ENCODE measurements at regions not wholly inside any gene's neighbourhood (a gene's known extent, or its start where the extent isn't known, plus 50 kb on each side); places are given as distances from the start of the nearest gene placed in this dataset.
A peak's percentile ranks its signal among the peaks of the same experiment; 100 is the strongest.

DNA sequence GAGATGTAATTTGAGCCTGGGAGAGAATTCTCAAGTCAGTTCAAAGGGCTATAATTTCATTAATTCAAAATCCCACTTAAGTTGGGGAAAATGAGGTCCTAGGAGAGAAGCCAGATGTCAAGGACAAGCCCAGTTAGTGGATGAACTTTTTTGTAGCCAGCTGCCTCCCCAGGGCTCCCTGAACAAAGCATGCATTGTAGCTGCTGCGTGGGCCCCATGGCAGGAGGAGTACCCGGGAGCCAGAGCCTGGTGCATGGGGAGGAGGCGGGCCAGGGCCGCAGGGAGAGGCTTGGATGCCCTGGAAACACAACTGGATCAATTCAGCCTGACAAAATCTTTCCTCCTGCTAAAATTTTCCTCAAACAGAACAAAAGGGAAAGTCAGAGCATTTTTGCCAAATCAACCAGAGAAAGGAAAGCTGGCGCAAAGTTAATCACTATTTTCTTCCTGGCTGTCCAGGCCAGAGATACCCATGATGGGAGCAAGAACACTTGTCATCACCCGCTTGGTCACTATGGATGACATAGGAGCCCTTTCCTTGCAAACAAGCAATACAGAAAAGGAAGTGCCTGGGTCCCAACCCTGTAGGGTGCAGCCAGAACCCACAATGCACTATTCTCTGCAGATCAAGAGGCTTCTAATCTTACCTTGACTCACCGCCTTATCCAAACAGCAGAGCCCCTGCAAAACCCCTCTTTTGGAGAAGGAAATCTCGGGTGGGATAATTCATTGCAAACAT is 248.1 kb upstream of the RAB4A start:
- DNase-seq: no peak

DNA sequence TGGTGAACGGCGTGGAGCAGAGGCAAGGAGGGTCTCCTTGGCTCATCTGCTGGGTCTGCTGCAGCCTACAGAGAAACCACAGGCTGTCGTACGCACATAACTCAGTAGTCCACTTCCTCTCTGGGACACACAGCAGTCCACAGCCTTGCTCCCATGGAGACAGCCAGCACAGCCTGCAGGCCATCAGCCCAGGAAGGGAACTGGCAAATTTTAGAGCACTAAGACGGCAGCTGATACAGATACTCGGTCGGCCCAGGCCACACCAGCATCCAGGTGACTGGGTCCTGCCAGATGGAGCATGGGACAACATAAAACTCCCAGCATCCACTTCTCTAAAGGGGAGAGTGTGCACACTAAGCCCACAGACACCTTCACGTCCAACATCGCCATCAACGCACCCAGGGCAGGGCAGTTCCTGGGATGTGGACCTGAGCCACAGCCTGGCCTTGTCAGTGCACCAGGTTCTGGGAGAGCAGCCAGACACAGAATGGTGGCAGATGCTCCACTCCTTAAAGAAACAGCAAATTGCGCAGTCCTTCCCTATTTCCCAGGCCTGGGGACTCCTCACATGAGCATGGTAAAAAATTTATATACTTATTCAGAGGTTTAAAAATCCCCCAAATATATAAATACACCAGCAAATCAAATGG is 247.1 kb upstream of the RAB4A start:
- no CpG with 5 or more reads among the region's 11 CpGs for WGBS (ENCODE audit: insufficient coverage, low lambda C conversion rate)
- H3K27ac ChIP-seq (ENCODE audit: low read length): no peak overlapping the region
- peaks cover 3% of the 10 kb centered on the region for H3K4me1 ChIP-seq (ENCODE audit: control insufficient read depth, insufficient read depth, low read length)
- no peaks in the 10 kb centered on the region for H3K9me3 ChIP-seq (ENCODE audit: control insufficient read depth, low read depth, low read length)
- no peaks in the 10 kb centered on the region for H3K27me3 ChIP-seq (ENCODE audit: control insufficient read depth, insufficient read depth, low read length)
- DNase-seq: no peak
- no peak overlapping the region for H3K4me3 ChIP-seq (ENCODE audit: low read length)
- H3K36me3 ChIP-seq (ENCODE audit: control insufficient read depth, insufficient read depth, low read length): no peaks in the 10 kb centered on the region

More for the DNA sequence above, 248.1 kb upstream of the RAB4A start:
- H3K27ac ChIP-seq (ENCODE audit: low read length): no peak overlapping the region
- H3K4me1 ChIP-seq (ENCODE audit: control insufficient read depth, insufficient read depth, low read length): peaks cover 3% of the 10 kb centered on the region
- H3K36me3 ChIP-seq (ENCODE audit: control insufficient read depth, insufficient read depth, low read length): no peaks in the 10 kb centered on the region
- no peaks in the 10 kb centered on the region for H3K9me3 ChIP-seq (ENCODE audit: control insufficient read depth, low read depth, low read length)
- whole genome bisulfite sequencing (ENCODE audit: insufficient coverage, low lambda C conversion rate): no CpG with 5 or more reads among the region's 8 CpGs
- H3K4me3 ChIP-seq (ENCODE audit: low read length): no peak overlapping the region
- H3K27me3 ChIP-seq (ENCODE audit: control insufficient read depth, insufficient read depth, low read length): no peaks in the 10 kb centered on the region

DNA sequence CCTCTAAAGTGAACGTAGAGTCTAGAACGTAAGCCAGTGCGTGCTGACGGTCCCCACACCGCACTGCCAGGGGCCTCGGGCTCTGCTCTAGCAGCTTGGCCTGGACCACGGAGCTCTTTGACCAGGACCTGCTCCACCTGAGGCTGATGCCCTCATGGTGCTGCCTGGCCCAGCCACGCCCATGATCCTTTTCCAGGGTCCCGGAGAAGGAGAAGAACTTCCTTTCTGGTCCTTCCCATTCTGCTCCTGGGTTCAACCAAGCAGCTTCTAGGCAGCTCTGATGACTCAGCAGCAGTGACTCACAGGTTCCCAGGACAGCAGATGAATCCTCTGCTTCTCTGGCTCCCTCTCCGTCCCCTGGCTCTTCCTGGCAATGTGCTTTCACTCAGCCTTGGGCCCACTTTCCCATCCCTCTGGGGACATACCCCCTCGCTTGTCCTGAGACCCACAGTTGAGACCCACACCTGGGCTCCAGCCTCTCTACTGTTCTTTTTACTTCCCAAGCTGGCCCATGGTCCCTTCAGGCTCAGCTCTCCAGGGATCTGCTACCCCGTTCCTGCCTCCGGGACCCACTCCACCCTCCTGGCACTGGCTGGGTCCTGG is 246.3 kb upstream of the RAB4A start:
- WGBS (ENCODE audit: insufficient coverage, low lambda C conversion rate): no CpG with 5 or more reads among the region's 13 CpGs
- Histone ChIP-seq H3K27ac (ENCODE audit: low read length) (no peak overlapping the region), H3K4me1 (ENCODE audit: control insufficient read depth, insufficient read depth, low read length) (peaks cover 3% of the 10 kb centered on the region)

DNA sequence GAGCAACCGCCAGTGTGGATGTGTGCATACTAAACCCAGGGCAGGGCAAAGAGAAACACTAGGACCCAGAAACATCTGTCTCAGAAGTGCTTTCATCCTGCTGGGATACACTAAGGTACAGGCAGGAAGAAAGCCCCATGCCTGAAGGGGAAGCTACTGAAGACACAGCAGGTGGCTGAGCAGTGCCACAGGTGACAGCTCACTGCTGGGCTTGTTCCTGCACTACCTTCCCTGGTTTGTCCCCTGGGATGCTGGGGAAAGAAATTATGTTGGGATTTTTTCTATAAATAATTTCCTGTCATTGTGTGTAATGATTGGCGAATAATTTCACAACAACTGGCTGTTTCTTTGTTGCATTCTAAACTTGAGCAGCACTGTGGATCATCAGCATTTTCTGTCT is 245.3 kb upstream of the RAB4A start:
- Histone ChIP-seq H3K36me3 (ENCODE audit: control insufficient read depth, insufficient read depth, low read length) (no peaks in the 10 kb centered on the region), H3K9me3 (ENCODE audit: control insufficient read depth, low read depth, low read length) (no peaks in the 10 kb centered on the region), H3K27me3 (ENCODE audit: control insufficient read depth, insufficient read depth, low read length) (no peaks in the 10 kb centered on the region), H3K27ac (ENCODE audit: low read length) (no peak overlapping the region), H3K4me1 (ENCODE audit: control insufficient read depth, insufficient read depth, low read length) (peaks cover 3% of the 10 kb centered on the region), H3K4me3 (ENCODE audit: low read length) (no peak overlapping the region)
- no peak for DNase-seq
- WGBS (ENCODE audit: insufficient coverage, low lambda C conversion rate): no CpG with 5 or more reads among the region's 2 CpGs

More for the DNA sequence above, 246.3 kb upstream of the RAB4A start:
- Histone ChIP-seq H3K27me3 (ENCODE audit: control insufficient read depth, insufficient read depth, low read length) (no peaks in the 10 kb centered on the region), H3K9me3 (ENCODE audit: control insufficient read depth, low read depth, low read length) (no peaks in the 10 kb centered on the region), H3K36me3 (ENCODE audit: control insufficient read depth, insufficient read depth, low read length) (no peaks in the 10 kb centered on the region), H3K4me3 (ENCODE audit: low read length) (no peak overlapping the region)
- peak in 1 of 2 donors; percentile 46 for DNase-seq

GRCh38 chr1:229027158-229027557 is 243.8 kb upstream of the RAB4A start:
- no CpG with 5 or more reads among the region's 5 CpGs for WGBS (ENCODE audit: insufficient coverage, low lambda C conversion rate)

GRCh38 chr1:229027622-229028182 is 243.2 kb upstream of the RAB4A start:
- no CpG with 5 or more reads among the region's 8 CpGs for WGBS (ENCODE audit: insufficient coverage, low lambda C conversion rate)
- Histone ChIP-seq H3K27me3 (ENCODE audit: control insufficient read depth, insufficient read depth, low read length) (no peaks in the 10 kb centered on the region), H3K36me3 (ENCODE audit: control insufficient read depth, insufficient read depth, low read length) (no peaks in the 10 kb centered on the region), H3K4me1 (ENCODE audit: control insufficient read depth, insufficient read depth, low read length) (peaks cover 3% of the 10 kb centered on the region), H3K27ac (ENCODE audit: low read length) (no peak overlapping the region), H3K9me3 (ENCODE audit: control insufficient read depth, low read depth, low read length) (no peaks in the 10 kb centered on the region), H3K4me3 (ENCODE audit: low read length) (no peak overlapping the region)
- DNase-seq: peak; percentile 23 to 61

More at GRCh38 chr1:229027158-229027557, 243.8 kb upstream of the RAB4A start:
- Histone ChIP-seq H3K27ac (ENCODE audit: low read length) (no peak overlapping the region), H3K4me3 (ENCODE audit: low read length) (no peak overlapping the region), H3K36me3 (ENCODE audit: control insufficient read depth, insufficient read depth, low read length) (no peaks in the 10 kb centered on the region), H3K4me1 (ENCODE audit: control insufficient read depth, insufficient read depth, low read length) (peaks cover 3% of the 10 kb centered on the region), H3K9me3 (ENCODE audit: control insufficient read depth, low read depth, low read length) (no peaks in the 10 kb centered on the region), H3K27me3 (ENCODE audit: control insufficient read depth, insufficient read depth, low read length) (no peaks in the 10 kb centered on the region)
- no peak for DNase-seq

DNA sequence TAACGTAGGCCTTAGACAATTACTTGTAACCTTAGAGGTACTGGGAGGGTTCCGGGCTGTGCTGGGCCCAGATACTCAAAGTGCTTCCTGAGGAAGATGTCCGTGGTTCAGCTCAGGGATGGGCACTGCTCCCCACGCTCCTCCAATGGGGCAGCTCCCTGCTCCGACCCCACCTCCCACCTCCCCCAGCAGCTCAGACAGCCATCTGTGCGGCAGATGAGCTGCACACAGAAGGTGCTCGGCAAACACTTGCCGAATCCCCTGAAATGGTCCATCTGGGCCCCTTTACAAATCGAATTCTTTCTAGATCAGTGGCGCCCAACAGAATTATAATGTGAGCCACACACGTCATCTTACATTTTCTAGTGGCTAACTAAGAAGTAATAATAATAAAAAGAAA is 242.4 kb upstream of the RAB4A start:
- Histone ChIP-seq H3K27ac (ENCODE audit: low read length) (no peak overlapping the region), H3K4me1 (ENCODE audit: control insufficient read depth, insufficient read depth, low read length) (peaks cover 3% of the 10 kb centered on the region), H3K27me3 (ENCODE audit: control insufficient read depth, insufficient read depth, low read length) (no peaks in the 10 kb centered on the region), H3K36me3 (ENCODE audit: control insufficient read depth, insufficient read depth, low read length) (no peaks in the 10 kb centered on the region), H3K4me3 (ENCODE audit: low read length) (no peak overlapping the region), H3K9me3 (ENCODE audit: control insufficient read depth, low read depth, low read length) (no peaks in the 10 kb centered on the region)
- WGBS (ENCODE audit: insufficient coverage, low lambda C conversion rate): 100% methylated on average over 3 of the region's 11 CpGs
- no peak for DNase-seq

GRCh38 chr1:229028987-229029878 is 241.7 kb upstream of the RAB4A start:
- WGBS (ENCODE audit: insufficient coverage, low lambda C conversion rate): 100% methylated on average over 1 of the region's 10 CpGs

GRCh38 chr1:229029879-229030235 is 241.1 kb upstream of the RAB4A start:
- no CpG with 5 or more reads among the region's 1 CpG for WGBS (ENCODE audit: insufficient coverage, low lambda C conversion rate)
- H3K4me3 ChIP-seq (ENCODE audit: low read length): no peak overlapping the region
- H3K36me3 ChIP-seq (ENCODE audit: control insufficient read depth, insufficient read depth, low read length): no peaks in the 10 kb centered on the region
- DNase-seq: no peak
- peaks cover 3% of the 10 kb centered on the region for H3K4me1 ChIP-seq (ENCODE audit: control insufficient read depth, insufficient read depth, low read length)
- no peak overlapping the region for H3K27ac ChIP-seq (ENCODE audit: low read length)
- H3K9me3 ChIP-seq (ENCODE audit: control insufficient read depth, low read depth, low read length): no peaks in the 10 kb centered on the region
- H3K27me3 ChIP-seq (ENCODE audit: control insufficient read depth, insufficient read depth, low read length): no peaks in the 10 kb centered on the region

More at GRCh38 chr1:229028987-229029878, 241.7 kb upstream of the RAB4A start:
- Histone ChIP-seq H3K4me3 (ENCODE audit: low read length) (no peak overlapping the region), H3K27me3 (ENCODE audit: control insufficient read depth, insufficient read depth, low read length) (no peaks in the 10 kb centered on the region), H3K9me3 (ENCODE audit: control insufficient read depth, low read depth, low read length) (no peaks in the 10 kb centered on the region), H3K27ac (ENCODE audit: low read length) (no peak overlapping the region), H3K36me3 (ENCODE audit: control insufficient read depth, insufficient read depth, low read length) (no peaks in the 10 kb centered on the region), H3K4me1 (ENCODE audit: control insufficient read depth, insufficient read depth, low read length) (peaks cover 3% of the 10 kb centered on the region)
- no peak for DNase-seq

DNA sequence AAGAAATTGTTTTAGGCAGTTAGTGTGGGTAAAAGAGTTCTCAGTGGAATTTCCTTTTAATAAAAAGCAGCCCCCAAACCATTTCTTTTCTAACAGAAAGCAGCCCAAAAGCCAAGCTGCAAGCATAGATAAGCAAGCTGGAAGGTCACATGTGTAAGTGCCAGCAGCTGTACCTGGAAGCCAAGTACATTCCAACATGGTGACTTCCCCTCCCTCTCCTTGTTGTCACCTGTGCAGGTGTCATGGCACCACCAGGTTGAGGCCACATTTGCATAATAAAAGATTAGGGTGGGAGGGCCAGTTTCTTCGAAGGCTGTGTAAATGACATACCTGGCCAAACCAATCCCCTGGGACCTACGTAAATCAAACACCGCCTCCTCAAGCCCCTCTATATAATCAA is 240.3 kb upstream of the RAB4A start:
- Histone ChIP-seq H3K27me3 (ENCODE audit: control insufficient read depth, insufficient read depth, low read length) (no peaks in the 10 kb centered on the region), H3K4me3 (ENCODE audit: low read length) (no peak overlapping the region), H3K4me1 (ENCODE audit: control insufficient read depth, insufficient read depth, low read length) (peaks cover 3% of the 10 kb centered on the region), H3K9me3 (ENCODE audit: control insufficient read depth, low read depth, low read length) (no peaks in the 10 kb centered on the region), H3K27ac (ENCODE audit: low read length) (no peak overlapping the region), H3K36me3 (ENCODE audit: control insufficient read depth, insufficient read depth, low read length) (no peaks in the 10 kb centered on the region)
- 100% methylated on average over 1 of the region's 3 CpGs for WGBS (ENCODE audit: insufficient coverage, low lambda C conversion rate)
- peak in 1 of 2 donors; percentile 38 for DNase-seq
